B cell (primary cell): ENCODE measurements at regions not wholly inside any gene's neighbourhood (a gene's known extent, or its start where the extent isn't known, plus 50 kb on each side); places are given as distances from the start of the nearest gene placed in this dataset.

Experiments
- ATAC-seq: fragments of 200-7000 bp; cut with Tn5 transposase; one replicate; pipeline ENCODE4 v1.10.0; 2021; ENCODE audit warnings: low read depth, mild to moderate bottlenecking, moderate number of reproducible peaks, moderate library complexity
- CTCF ChIA-PET: fragments of 350-600 bp; sonication (Branson Sonifier 250); formaldehyde crosslinking; loops from one replicate; lab custom pipeline; 2021; ENCODE audit warnings: antibody characterized with exemption, inconsistent platforms; lab: Charles Lee
- POLR2A ChIA-PET: fragments of 350-600 bp; sonication (Branson Sonifier 250); formaldehyde crosslinking; loops from one replicate; lab custom pipeline; 2021; ENCODE audit warnings: antibody characterized with exemption; lab: Charles Lee
- DNase-seq: peaks from one replicate; pipeline ENCODE4 v3.0.0; 2013
- H2AFZ ChIP-seq: 2 replicates; pipeline ENCODE4 v1.6.1; 2012; ENCODE audit warnings: mild to moderate bottlenecking, low read depth, low read length; ENCODE audit not compliant: insufficient read depth, poor library complexity, severe bottlenecking
- H3K27ac ChIP-seq, 2 donors: 1 replicate in 1 of 2; 2 replicates in 1 of 2; pipeline ENCODE4 v1.5.1; 2012 to 2013; ENCODE audit warnings: low read length in 2 of 2, mild to moderate bottlenecking in 2 of 2, moderate library complexity in 1 of 2
- H3K27me3 ChIP-seq, 4 experiments: fragments of 200-600 bp in 1 of 4; sonication (generic) in 1 of 4; replicated peaks in 1 of 4; 1 replicate in 2 of 4; 2 replicates in 2 of 4; pipeline versions ENCODE4 v1.6.1 to v1.7.0; 2013 to 2016; ENCODE audit warnings: low read length in 3 of 4, mild to moderate bottlenecking in 2 of 4, mixed read lengths in 1 of 4, moderate library complexity in 1 of 4; ENCODE audit not compliant: insufficient read depth in 4 of 4, control insufficient read depth in 3 of 4; ENCODE audit errors: control extremely low read depth in 1 of 4
- H3K36me3 ChIP-seq, 2 experiments: replicated peaks in 1 of 2; 1 replicate in 1 of 2; 2 replicates in 1 of 2; pipeline versions ENCODE4 v1.6.1 to v1.7.1; 2013; ENCODE audit warnings: low read length in 1 of 2; ENCODE audit not compliant: insufficient read depth in 2 of 2, control insufficient read depth in 1 of 2; ENCODE audit errors: control extremely low read depth in 1 of 2, extremely low read depth in 1 of 2
- H3K4me1 ChIP-seq, 2 donors: fragments of 200-600 bp in 1 of 2; sonication (generic) in 1 of 2; 1 replicate in 1 of 2; 2 replicates in 1 of 2; pipeline versions ENCODE4 v1.5.1 to v1.6.1; 2013 to 2017; ENCODE audit warnings: low read length in 2 of 2; ENCODE audit not compliant: control insufficient read depth in 2 of 2, insufficient read depth in 2 of 2
- H3K4me2 ChIP-seq: replicated peaks from 2 replicates; pipeline ENCODE3; 2012; ENCODE audit warnings: mild to moderate bottlenecking, low read depth, low read length; ENCODE audit not compliant: poor library complexity, severe bottlenecking
- H3K4me3 ChIP-seq, 5 experiments: fragments of 200-600 bp in 1 of 5; sonication (generic) in 1 of 5; 1 replicate in 3 of 5; 2 replicates in 2 of 5; pipeline versions ENCODE4 v1.5.1 to v1.7.0; 2011 to 2016; ENCODE audit warnings: low read length in 4 of 5, mild to moderate bottlenecking in 4 of 5, low read depth in 2 of 5, control low read depth in 1 of 5, moderate library complexity in 1 of 5; ENCODE audit not compliant: insufficient read depth in 1 of 5; ENCODE audit errors: control extremely low read depth in 1 of 5, extremely low read depth in 1 of 5
- H3K79me2 ChIP-seq: fragments of 200-600 bp; sonication (generic); one replicate; pipeline ENCODE4 v1.6.0; 2016; ENCODE audit warnings: low read length; ENCODE audit not compliant: control insufficient read depth, insufficient read depth
- H3K9ac ChIP-seq: fragments of 200-600 bp; sonication (generic); 2 replicates; pipeline ENCODE4 v1.6.1; 2017; ENCODE audit warnings: mild to moderate bottlenecking, low read length, moderate library complexity
- H3K9me3 ChIP-seq, 3 donors: one replicate each; pipeline versions ENCODE4 v1.6.1 to v1.7.1; 2013; ENCODE audit warnings: low read length in 2 of 3; ENCODE audit not compliant: control insufficient read depth in 2 of 3, insufficient read depth in 1 of 3; ENCODE audit errors: control extremely low read depth in 1 of 3
- H4K20me1 ChIP-seq: 2 replicates; pipeline ENCODE4 v1.6.0; 2012; ENCODE audit warnings: mild to moderate bottlenecking, low read length; ENCODE audit not compliant: insufficient read depth, control insufficient read depth, poor library complexity, severe bottlenecking
- H3K27ac Mint-ChIP-seq: one replicate; pipeline ENCODE4 v1.8.0; 2021; ENCODE audit warnings: mixed read lengths
- H3K27me3 Mint-ChIP-seq: one replicate; pipeline ENCODE4 v1.8.0; 2021; ENCODE audit warnings: mixed read lengths
- H3K4me1 Mint-ChIP-seq: one replicate; pipeline ENCODE4 v1.8.0; 2021; ENCODE audit warnings: mixed read lengths
- H3K4me3 Mint-ChIP-seq: one replicate; pipeline ENCODE4 v1.8.0; 2021; ENCODE audit warnings: mixed read lengths
- H3K9me3 Mint-ChIP-seq: one replicate; pipeline ENCODE4 v1.8.0; 2022; ENCODE audit warnings: mixed read lengths; ENCODE audit not compliant: insufficient read depth
- EZH2 ChIP-seq: IDR thresholded peaks from 2 replicates; pipeline ENCODE4 v1.6.1; 2012; ENCODE audit warnings: borderline replicate concordance, low read depth, mild to moderate bottlenecking, moderate library complexity, low read length; ENCODE audit not compliant: insufficient read depth, poor library complexity, severe bottlenecking
- WGBS: methylation state at CpG from one replicate; pipeline ENCODE4 v1.1.5; 2013; ENCODE audit warnings: missing lambda C conversion rate; ENCODE audit not compliant: insufficient coverage; 5-methylcytosine and 5-hydroxymethylcytosine counted together
- intact Hi-C: fragments of 100-400 bp; cut with micrococcal nuclease; formaldehyde crosslinking; loops from one replicate; pipeline ENCODE4 v1.10.0; 2022
- TF ChIP-seq, protein P1 (sequence below): fragments of 200-600 bp; IDR thresholded peaks from one replicate; pipeline ENCODE4 v1.8.0; 2022; ENCODE audit warnings: antibody characterized with exemption, mild to moderate bottlenecking

DNA sequence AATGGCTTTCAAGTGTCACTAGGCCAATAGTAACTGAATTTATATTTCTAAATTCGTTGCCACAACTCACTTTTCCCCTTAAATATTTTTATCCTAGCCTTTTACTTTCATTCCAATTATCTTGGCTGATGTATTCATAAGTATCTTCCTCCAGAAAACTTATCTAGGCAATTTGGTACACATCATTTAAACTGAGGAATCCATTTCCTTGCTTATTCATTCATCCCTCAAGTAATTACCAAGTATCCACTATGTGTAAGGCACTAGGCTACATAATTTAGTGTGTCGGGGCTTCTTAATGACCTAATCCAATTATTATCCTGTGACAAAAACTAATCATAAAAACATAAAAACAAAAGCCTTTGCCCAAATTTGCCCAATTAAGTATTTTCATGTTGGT, 258.3 kb upstream of the TCF21 start:
- DNase-seq, result no peak
- Histone ChIP-seq H3K9me3 (no peaks in the 10 kb centered on the region), H3K4me3 (no peak overlapping the region), H3K4me1 (no peaks in the 10 kb centered on the region), H3K4me2 (no peak overlapping the region), H3K79me2 (no peaks in the 10 kb centered on the region), H3K27me3 (no peaks in the 10 kb centered on the region), H3K36me3 (no peaks in the 10 kb centered on the region), H3K9ac (no peak overlapping the region), H3K27ac (no peak overlapping the region), H2AFZ (no peak overlapping the region), H4K20me1 (no peaks in the 10 kb centered on the region)
- peaks cover 4% of the 10 kb centered on the region for H3K27me3 Mint-ChIP-seq
- H3K4me3 Mint-ChIP-seq, result no peak overlapping the region
- no peak for ATAC-seq
- no CpG with 5 or more reads among the region's 2 CpGs for WGBS
- no peak for TF ChIP-seq EZH2
- TF ChIP-seq, protein P1, sequence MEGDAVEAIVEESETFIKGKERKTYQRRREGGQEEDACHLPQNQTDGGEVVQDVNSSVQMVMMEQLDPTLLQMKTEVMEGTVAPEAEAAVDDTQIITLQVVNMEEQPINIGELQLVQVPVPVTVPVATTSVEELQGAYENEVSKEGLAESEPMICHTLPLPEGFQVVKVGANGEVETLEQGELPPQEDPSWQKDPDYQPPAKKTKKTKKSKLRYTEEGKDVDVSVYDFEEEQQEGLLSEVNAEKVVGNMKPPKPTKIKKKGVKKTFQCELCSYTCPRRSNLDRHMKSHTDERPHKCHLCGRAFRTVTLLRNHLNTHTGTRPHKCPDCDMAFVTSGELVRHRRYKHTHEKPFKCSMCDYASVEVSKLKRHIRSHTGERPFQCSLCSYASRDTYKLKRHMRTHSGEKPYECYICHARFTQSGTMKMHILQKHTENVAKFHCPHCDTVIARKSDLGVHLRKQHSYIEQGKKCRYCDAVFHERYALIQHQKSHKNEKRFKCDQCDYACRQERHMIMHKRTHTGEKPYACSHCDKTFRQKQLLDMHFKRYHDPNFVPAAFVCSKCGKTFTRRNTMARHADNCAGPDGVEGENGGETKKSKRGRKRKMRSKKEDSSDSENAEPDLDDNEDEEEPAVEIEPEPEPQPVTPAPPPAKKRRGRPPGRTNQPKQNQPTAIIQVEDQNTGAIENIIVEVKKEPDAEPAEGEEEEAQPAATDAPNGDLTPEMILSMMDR, result no peak
- ChIA-PET POLR2A (no interaction called here), CTCF (no interaction called here)
- no peaks in the 10 kb centered on the region for H3K9me3 Mint-ChIP-seq
- H3K4me1 Mint-ChIP-seq, result no peaks in the 10 kb centered on the region
- H3K27ac Mint-ChIP-seq, result no peak overlapping the region
- intact Hi-C loops, result no loop called here

DNA sequence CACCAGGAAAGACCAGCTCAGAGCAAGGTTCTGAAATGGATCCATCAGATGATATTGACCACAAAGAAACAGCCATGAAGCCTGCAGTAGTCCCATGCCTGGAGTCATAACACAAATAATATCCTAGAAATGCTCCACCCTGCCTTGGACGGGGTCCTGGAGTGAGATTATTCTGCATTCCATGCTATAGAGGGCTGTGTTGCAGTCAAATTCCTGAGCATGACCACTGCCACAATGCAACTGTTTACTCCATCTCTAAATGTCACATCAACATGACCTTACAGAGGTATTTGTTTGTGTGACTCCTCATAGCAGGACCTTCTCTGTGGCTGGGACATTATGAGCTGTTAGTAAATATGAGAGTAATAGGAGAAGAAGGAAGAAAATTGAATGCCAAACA, 257.5 kb upstream of the TCF21 start:
- H3K36me3 ChIP-seq, result no peaks in the 10 kb centered on the region
- H4K20me1 ChIP-seq, result no peaks in the 10 kb centered on the region
- intact Hi-C loops, result no loop called here
- no peaks in the 10 kb centered on the region for H3K4me1 Mint-ChIP-seq
- H3K4me3 ChIP-seq, result no peak overlapping the region
- H3K4me2 ChIP-seq, result no peak overlapping the region
- H3K4me3 Mint-ChIP-seq, result no peak overlapping the region
- no peaks in the 10 kb centered on the region for H3K27me3 ChIP-seq
- no peaks in the 10 kb centered on the region for H3K9me3 Mint-ChIP-seq
- no peak overlapping the region for H2AFZ ChIP-seq
- no peaks in the 10 kb centered on the region for H3K4me1 ChIP-seq
- H3K9ac ChIP-seq, result no peak overlapping the region
- DNase-seq (no peak), ATAC-seq (no peak)
- TF ChIP-seq EZH2, result no peak
- TF ChIP-seq, protein P1, result no peak
- CTCF ChIA-PET, result no interaction called here
- H3K27ac ChIP-seq, result no peak overlapping the region
- no peak overlapping the region for H3K27ac Mint-ChIP-seq
- H3K27me3 Mint-ChIP-seq, result peaks cover 4% of the 10 kb centered on the region
- WGBS, result no CpG with 5 or more reads among the region's 1 CpG
- POLR2A ChIA-PET, result no interaction called here
- H3K9me3 ChIP-seq, result no peaks in the 10 kb centered on the region
- H3K79me2 ChIP-seq, result no peaks in the 10 kb centered on the region
